GM12892 (cell line): ENCODE measurements at regions not wholly inside any gene's neighbourhood (a gene's known extent, or its start where the extent isn't known, plus 50 kb on each side); places are given as distances from the start of the nearest gene placed in this dataset.

Experiments used
- POLR2A ChIP-seq: IDR thresholded peaks from 2 replicates; pipeline ENCODE4 v1.6.1; 2011; ENCODE audit warnings: low read depth, low read length, control low read depth
- POLR2AphosphoS5 ChIP-seq: IDR thresholded peaks from 2 replicates; pipeline ENCODE4 v1.6.1; 2011; ENCODE audit warnings: low read depth, low read length, control low read depth

DNA sequence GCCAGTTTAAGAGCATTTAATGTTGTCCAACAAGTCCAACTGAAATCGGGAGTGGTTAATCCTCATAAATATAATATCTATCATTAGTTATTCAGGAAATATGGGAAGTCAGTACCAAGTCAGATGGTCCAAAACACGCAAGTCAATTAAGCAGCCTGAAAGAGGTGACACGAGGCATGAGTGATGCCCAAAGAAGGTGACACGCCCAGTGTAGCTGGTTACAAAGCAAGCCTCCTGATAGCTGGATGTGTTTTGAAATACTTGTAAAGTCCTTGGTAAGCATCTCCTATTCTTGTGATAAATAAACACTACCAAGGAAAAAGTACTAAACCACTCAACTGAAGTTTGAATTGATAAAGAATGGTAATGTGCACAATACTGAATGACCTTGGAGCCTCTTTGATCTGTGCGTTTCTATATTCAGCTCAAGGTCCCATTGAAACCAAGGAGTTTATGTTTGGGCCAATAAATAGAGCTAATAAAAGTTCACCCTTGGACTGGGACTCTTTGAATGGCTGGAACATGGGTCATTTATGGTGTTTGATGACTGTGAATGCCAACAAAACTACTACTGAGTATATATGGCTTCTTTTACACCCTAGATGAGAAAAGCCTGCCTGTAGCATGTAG lies 93.2 kb upstream of the KLF3 start:
- TF ChIP-seq POLR2A (no peak), POLR2AphosphoS5 (no peak)
